ENCODE measurements at regions not wholly inside any gene's neighbourhood (a gene's known extent, or its start where the extent isn't known, plus 50 kb on each side); places are given as distances from the start of the nearest gene placed in this dataset.

DNA sequence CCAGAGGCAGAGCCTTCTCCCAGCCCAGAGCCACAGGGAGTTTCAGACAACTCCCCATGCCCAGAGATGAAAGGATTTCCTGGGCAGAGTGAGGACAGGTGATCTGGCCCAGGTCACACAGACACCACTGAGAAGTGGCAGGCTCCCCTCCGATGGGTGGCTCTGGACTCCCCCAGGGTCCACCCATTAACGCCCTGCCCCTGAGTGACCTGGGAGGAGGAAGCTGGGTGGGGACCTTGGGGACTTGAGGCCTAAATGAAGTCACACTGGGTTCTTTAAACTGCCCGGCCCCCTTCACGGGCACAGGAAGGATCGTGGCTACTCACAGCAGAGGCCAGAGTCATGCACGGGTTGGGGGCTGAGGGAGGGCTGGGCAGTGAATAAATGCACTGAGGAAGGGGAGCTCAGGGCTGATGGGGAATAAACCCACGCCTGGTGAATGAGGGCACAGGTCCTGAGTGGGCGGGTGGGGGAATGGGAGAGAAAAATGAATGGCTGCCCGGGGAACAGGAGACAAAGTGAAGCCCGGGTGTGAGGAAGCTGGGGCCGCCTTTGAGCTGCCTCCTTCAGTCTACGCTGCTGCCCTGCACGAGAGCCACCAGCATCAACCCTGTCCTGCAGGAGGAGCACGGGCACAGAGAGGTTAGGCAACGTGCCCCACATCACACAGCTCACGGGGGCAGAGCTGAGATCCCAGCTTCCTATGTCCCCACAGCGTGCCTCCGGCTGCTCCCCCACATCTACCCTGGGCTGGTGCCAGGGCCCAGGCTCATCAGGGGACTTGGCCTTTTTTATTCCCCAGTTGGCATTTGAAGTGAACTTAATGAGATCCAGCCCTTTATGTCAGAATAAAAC lies 404.3 kb downstream of the MATN1 start:
- intact Hi-C loops (cut with micrococcal nuclease): no loop called here

GRCh38 chr1:30318413-30318812 lies 405.0 kb downstream of the MATN1 start:
- intact Hi-C loops (cut with micrococcal nuclease): no loop called here
- no peak for DNase-seq (ENCODE audit: low spot score)
- Mint-ChIP-seq H3K9me3 (no peaks in the 10 kb centered on the region), H3K36me3 (ENCODE audit: low read depth) (no peaks in the 10 kb centered on the region), H3K27me3 (ENCODE audit: insufficient read depth) (peaks cover 2% of the 10 kb centered on the region), H3K4me3 (no peak overlapping the region), H3K27ac (no peak overlapping the region), H3K4me1 (ENCODE audit: low read depth) (no peaks in the 10 kb centered on the region)

More for the DNA sequence above, 404.3 kb downstream of the MATN1 start:
- H3K27ac Mint-ChIP-seq: no peak overlapping the region
- no peaks in the 10 kb centered on the region for H3K36me3 Mint-ChIP-seq (ENCODE audit: low read depth)
- DNase-seq (ENCODE audit: low spot score): no peak
- H3K4me3 Mint-ChIP-seq: no peak overlapping the region
- H3K4me1 Mint-ChIP-seq (ENCODE audit: low read depth): no peaks in the 10 kb centered on the region
- H3K9me3 Mint-ChIP-seq: no peaks in the 10 kb centered on the region
- H3K27me3 Mint-ChIP-seq (ENCODE audit: insufficient read depth): peaks cover 2% of the 10 kb centered on the region

DNA sequence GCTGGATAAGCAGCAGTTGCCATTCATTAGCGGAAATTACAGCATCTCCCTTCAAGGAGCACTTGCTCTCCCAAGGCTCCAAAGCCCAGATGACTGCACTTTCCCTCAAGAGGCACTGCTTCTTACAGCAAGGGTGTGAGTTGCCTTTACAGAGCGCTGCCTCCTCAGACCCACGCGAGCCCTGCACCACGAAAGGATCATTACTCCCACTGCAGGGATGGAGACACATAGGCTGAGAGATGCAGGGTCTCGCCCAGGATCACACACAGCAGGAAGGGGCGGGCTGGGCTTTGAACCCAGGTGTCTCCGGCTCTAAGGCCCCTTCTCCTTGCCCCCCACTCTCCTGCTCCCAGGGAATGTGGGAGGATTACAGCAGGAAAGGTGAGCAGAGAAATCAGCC lies 405.5 kb downstream of the MATN1 start:
- no peak overlapping the region for H3K27ac Mint-ChIP-seq
- peaks cover 2% of the 10 kb centered on the region for H3K27me3 Mint-ChIP-seq (ENCODE audit: insufficient read depth)
- no peaks in the 10 kb centered on the region for H3K36me3 Mint-ChIP-seq (ENCODE audit: low read depth)
- DNase-seq (ENCODE audit: low spot score): no peak
- H3K4me3 Mint-ChIP-seq: no peak overlapping the region
- no peaks in the 10 kb centered on the region for H3K4me1 Mint-ChIP-seq (ENCODE audit: low read depth)
- no peaks in the 10 kb centered on the region for H3K9me3 Mint-ChIP-seq
- intact Hi-C loops (cut with micrococcal nuclease): no loop called here

GRCh38 chr1:30316056-30316455 lies 407.3 kb downstream of the MATN1 start:
- H3K36me3 Mint-ChIP-seq (ENCODE audit: low read depth): no peaks in the 10 kb centered on the region
- DNase-seq (ENCODE audit: low spot score): no peak
- peaks cover 2% of the 10 kb centered on the region for H3K27me3 Mint-ChIP-seq (ENCODE audit: insufficient read depth)
- H3K27ac Mint-ChIP-seq: no peak overlapping the region
- H3K4me1 Mint-ChIP-seq (ENCODE audit: low read depth): no peaks in the 10 kb centered on the region
- no peaks in the 10 kb centered on the region for H3K9me3 Mint-ChIP-seq
- no peak overlapping the region for H3K4me3 Mint-ChIP-seq
- intact Hi-C loops (cut with micrococcal nuclease): no loop called here

DNA sequence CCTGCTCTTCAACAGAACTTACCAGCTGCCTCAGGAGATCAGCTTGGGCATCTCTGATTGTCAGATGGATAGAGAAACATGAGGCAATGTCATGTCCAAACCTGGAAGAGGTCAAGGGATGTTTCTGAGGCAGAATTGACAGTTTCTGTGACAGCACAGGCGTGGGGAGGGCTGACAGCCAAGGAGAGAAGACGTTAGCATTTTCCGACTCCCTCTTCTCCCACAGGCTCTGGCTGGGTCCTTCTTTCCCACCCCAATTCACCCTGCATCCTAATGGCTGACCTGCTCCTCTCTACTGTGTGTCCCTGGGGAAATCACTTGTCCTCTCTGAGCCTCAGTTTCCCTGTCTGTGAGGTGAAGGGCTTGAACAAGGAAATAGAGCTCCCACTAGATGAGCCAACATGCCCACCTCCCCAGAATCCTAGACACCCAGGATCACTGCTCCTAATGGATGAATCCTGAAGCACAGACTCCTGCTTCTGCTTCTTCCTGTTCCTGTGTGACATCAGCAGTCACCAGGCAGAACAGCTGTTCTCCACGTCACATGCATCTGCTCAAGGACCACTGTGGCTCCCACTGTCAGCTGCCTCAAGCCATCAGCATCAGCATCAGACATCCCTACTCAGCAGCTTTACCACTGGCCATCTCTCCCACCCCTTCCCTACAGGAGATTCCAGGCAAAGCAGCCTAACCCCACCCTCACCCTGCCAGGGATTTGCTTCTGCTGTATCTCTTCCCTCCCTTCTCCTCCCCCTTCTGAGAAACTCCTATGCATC lies 408.0 kb downstream of the MATN1 start:
- Mint-ChIP-seq H3K4me3 (no peak overlapping the region), H3K36me3 (ENCODE audit: low read depth) (no peaks in the 10 kb centered on the region), H3K4me1 (ENCODE audit: low read depth) (no peaks in the 10 kb centered on the region), H3K27ac (no peak overlapping the region), H3K9me3 (no peaks in the 10 kb centered on the region), H3K27me3 (ENCODE audit: insufficient read depth) (peaks cover 4% of the 10 kb centered on the region)
- DNase-seq (ENCODE audit: low spot score): no peak
- intact Hi-C loops (cut with micrococcal nuclease): no loop called here

GRCh38 chr1:30314591-30314990 lies 408.8 kb downstream of the MATN1 start:
- no peak overlapping the region for H3K4me3 Mint-ChIP-seq
- H3K9me3 Mint-ChIP-seq: no peaks in the 10 kb centered on the region
- no peaks in the 10 kb centered on the region for H3K4me1 Mint-ChIP-seq (ENCODE audit: low read depth)
- H3K27ac Mint-ChIP-seq: no peak overlapping the region
- no peak for DNase-seq (ENCODE audit: low spot score)
- H3K27me3 Mint-ChIP-seq (ENCODE audit: insufficient read depth): peaks cover 4% of the 10 kb centered on the region
- H3K36me3 Mint-ChIP-seq (ENCODE audit: low read depth): no peaks in the 10 kb centered on the region
- intact Hi-C loops (cut with micrococcal nuclease): no loop called here

GRCh38 chr1:30313584-30313983 lies 409.8 kb downstream of the MATN1 start:
- Mint-ChIP-seq H3K4me3 (no peak overlapping the region), H3K27ac (no peak overlapping the region), H3K4me1 (ENCODE audit: low read depth) (no peaks in the 10 kb centered on the region), H3K27me3 (ENCODE audit: insufficient read depth) (peaks cover 4% of the 10 kb centered on the region), H3K36me3 (ENCODE audit: low read depth) (no peaks in the 10 kb centered on the region), H3K9me3 (no peaks in the 10 kb centered on the region)
- DNase-seq (ENCODE audit: low spot score): no peak
- intact Hi-C loops (cut with micrococcal nuclease): no loop called here

DNA sequence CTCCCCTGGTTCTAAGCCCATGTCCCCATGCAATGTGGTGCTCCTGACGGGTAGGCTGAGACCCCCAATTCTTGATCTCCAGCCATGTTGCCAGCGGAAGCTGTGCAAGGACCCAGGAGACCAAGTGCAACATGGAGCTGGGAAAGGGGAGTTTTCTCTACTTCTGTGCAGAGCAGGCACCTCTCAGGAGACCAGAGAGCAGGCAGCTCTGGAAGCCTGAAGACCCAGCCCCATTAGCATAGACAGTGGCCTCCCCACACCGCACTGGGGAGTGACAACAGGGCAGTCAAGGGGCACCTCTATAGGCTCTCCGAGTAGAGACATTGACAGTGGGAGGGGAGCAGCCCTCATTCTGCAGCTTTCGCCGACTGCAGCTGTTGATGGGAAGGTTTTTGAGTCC lies 410.2 kb downstream of the MATN1 start:
- Mint-ChIP-seq H3K36me3 (ENCODE audit: low read depth) (no peaks in the 10 kb centered on the region), H3K4me1 (ENCODE audit: low read depth) (no peaks in the 10 kb centered on the region), H3K4me3 (no peak overlapping the region), H3K27ac (no peak overlapping the region), H3K9me3 (no peaks in the 10 kb centered on the region), H3K27me3 (ENCODE audit: insufficient read depth) (peaks cover 7% of the 10 kb centered on the region)
- intact Hi-C loops (cut with micrococcal nuclease): no loop called here
- DNase-seq (ENCODE audit: low spot score): no peak

DNA sequence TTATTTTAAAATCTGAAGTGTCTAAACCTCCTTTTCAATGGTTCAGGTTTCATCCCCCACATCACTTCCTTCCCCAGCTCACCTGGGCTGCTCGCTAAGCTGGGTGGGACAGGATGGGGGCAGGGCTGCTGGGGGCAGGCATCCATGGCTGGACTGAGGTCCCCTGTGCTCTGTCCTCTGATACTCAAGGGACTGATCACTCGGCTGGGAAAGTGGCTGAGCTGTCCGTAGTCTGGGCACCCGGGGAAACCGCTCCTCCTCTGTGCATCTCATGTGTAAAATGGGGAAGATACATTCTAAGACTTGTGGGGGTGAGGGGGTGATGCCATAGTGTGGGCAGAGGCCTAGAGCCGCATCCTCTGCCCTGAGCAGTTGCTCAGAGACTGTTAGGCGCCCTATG lies 411.2 kb downstream of the MATN1 start:
- peaks cover 8% of the 10 kb centered on the region for H3K27me3 Mint-ChIP-seq (ENCODE audit: insufficient read depth)
- intact Hi-C loops (cut with micrococcal nuclease): no loop called here
- no peaks in the 10 kb centered on the region for H3K9me3 Mint-ChIP-seq
- no peak overlapping the region for H3K27ac Mint-ChIP-seq
- H3K4me1 Mint-ChIP-seq (ENCODE audit: low read depth): no peaks in the 10 kb centered on the region
- DNase-seq (ENCODE audit: low spot score): no peak
- H3K36me3 Mint-ChIP-seq (ENCODE audit: low read depth): no peaks in the 10 kb centered on the region
- H3K4me3 Mint-ChIP-seq: no peak overlapping the region

- intact Hi-C loops (cut with micrococcal nuclease): no loop called here
- H3K36me3 Mint-ChIP-seq (ENCODE audit: low read depth): no peaks in the 10 kb centered on the region
- no peak overlapping the region for H3K27ac Mint-ChIP-seq
- H3K4me3 Mint-ChIP-seq: no peak overlapping the region
- peaks cover 9% of the 10 kb centered on the region for H3K27me3 Mint-ChIP-seq (ENCODE audit: insufficient read depth)
- H3K9me3 Mint-ChIP-seq: no peaks in the 10 kb centered on the region
- DNase-seq (ENCODE audit: low spot score): no peak
- no peaks in the 10 kb centered on the region for H3K4me1 Mint-ChIP-seq (ENCODE audit: low read depth)
Measured at GRCh38 chr1:30311749-30312148, 411.6 kb downstream of the MATN1 start.

- DNase-seq (ENCODE audit: low spot score): no peak
- intact Hi-C loops (cut with micrococcal nuclease): no loop called here
- no peaks in the 10 kb centered on the region for H3K9me3 Mint-ChIP-seq
- no peaks in the 10 kb centered on the region for H3K4me1 Mint-ChIP-seq (ENCODE audit: low read depth)
- no peak overlapping the region for H3K27ac Mint-ChIP-seq
- H3K27me3 Mint-ChIP-seq (ENCODE audit: insufficient read depth): peaks cover 11% of the 10 kb centered on the region
- no peaks in the 10 kb centered on the region for H3K36me3 Mint-ChIP-seq (ENCODE audit: low read depth)
- no peak overlapping the region for H3K4me3 Mint-ChIP-seq
Measured at GRCh38 chr1:30310966-30311742, 412.2 kb downstream of the MATN1 start.

DNA sequence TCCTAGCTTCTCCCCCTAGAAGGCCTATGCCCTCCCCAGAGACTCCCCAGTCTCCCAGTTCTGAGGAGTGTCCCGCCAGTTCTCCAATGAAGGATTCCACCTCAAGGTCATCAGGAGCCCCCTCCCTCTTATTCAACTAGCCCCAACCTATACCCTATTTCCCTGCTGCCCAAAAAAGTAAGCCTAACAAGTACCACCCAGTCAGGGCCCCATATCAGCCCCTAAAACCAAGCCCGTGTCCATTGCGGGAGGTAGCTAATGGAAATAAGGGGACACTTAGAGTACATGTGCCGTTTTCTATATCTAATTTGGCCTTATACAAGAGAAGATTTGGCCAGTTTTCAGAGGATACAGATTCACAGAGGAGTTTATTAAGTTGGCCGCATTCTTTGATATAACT lies 416.2 kb downstream of the MATN1 start:
- H3K36me3 Mint-ChIP-seq (ENCODE audit: low read depth): no peaks in the 10 kb centered on the region
- no peak for DNase-seq (ENCODE audit: low spot score)
- intact Hi-C loops (cut with micrococcal nuclease): no loop called here
- no peak overlapping the region for H3K4me3 Mint-ChIP-seq
- no peak overlapping the region for H3K27ac Mint-ChIP-seq
- no peaks in the 10 kb centered on the region for H3K9me3 Mint-ChIP-seq
- peaks cover 11% of the 10 kb centered on the region for H3K27me3 Mint-ChIP-seq (ENCODE audit: insufficient read depth)
- no peaks in the 10 kb centered on the region for H3K4me1 Mint-ChIP-seq (ENCODE audit: low read depth)

GRCh38 chr1:30305519-30305918 lies 417.9 kb downstream of the MATN1 start:
- Mint-ChIP-seq H3K27me3 (ENCODE audit: insufficient read depth) (peaks cover 9% of the 10 kb centered on the region), H3K27ac (no peak overlapping the region), H3K4me3 (no peak overlapping the region), H3K36me3 (ENCODE audit: low read depth) (no peaks in the 10 kb centered on the region), H3K4me1 (ENCODE audit: low read depth) (no peaks in the 10 kb centered on the region), H3K9me3 (no peaks in the 10 kb centered on the region)
- DNase-seq (ENCODE audit: low spot score): no peak
- intact Hi-C loops (cut with micrococcal nuclease): no loop called here

All from activated T-helper 1 cell treated with anti-CD3 and anti-CD28 coated beads, Interleukin-12 subunit alpha, Interleukin-12 subunit beta, Interleukin-2, Interleukin-4 antibody, amounts not matched to agents 30 ng/mL and 10 ng/mL and 1 ng/mL, durations not matched to agents 14 hours and 24 hours and 36 hours (primary cell).